HS-5 (cell line): ENCODE measurements at regions not wholly inside any gene's neighbourhood (a gene's known extent, or its start where the extent isn't known, plus 50 kb on each side); places are given as distances from the start of the nearest gene placed in this dataset.

Experiments used
- DNase-seq: peaks from one replicate; pipeline ENCODE4 v3.0.0-alpha.2; 2012; ENCODE audit warnings: low read depth

- DNase-seq: no peak
Observed at GRCh38 chr7:33728873-33729551, 176.3 kb upstream of the BMPER start.

GRCh38 chr7:33729726-33730125, 175.6 kb upstream of the BMPER start:
- no peak for DNase-seq

GRCh38 chr7:33730958-33731357, 174.4 kb upstream of the BMPER start:
- DNase-seq: no peak

GRCh38 chr7:33731912-33732311, 173.4 kb upstream of the BMPER start:
- no peak for DNase-seq

GRCh38 chr7:33732462-33732861, 172.9 kb upstream of the BMPER start:
- DNase-seq: no peak

GRCh38 chr7:33733870-33734650, 171.3 kb upstream of the BMPER start:
- DNase-seq: no peak

GRCh38 chr7:33735403-33735802, 169.9 kb upstream of the BMPER start:
- no peak for DNase-seq

GRCh38 chr7:33736521-33737221, 168.7 kb upstream of the BMPER start:
- no peak for DNase-seq

- no peak for DNase-seq
Observed at GRCh38 chr7:33738260-33738935, 166.9 kb upstream of the BMPER start.

GRCh38 chr7:33739286-33739685, 166.1 kb upstream of the BMPER start:
- DNase-seq: no peak

GRCh38 chr7:33742521-33742920, 162.8 kb upstream of the BMPER start:
- DNase-seq: no peak

- no peak for DNase-seq
Observed at GRCh38 chr7:33742999-33743587, 162.2 kb upstream of the BMPER start.

GRCh38 chr7:33743594-33743993, 161.7 kb upstream of the BMPER start:
- DNase-seq: peak; percentile 61

GRCh38 chr7:33744293-33745075, 160.9 kb upstream of the BMPER start:
- no peak for DNase-seq

- DNase-seq: no peak
Observed at GRCh38 chr7:33745934-33746333, 159.4 kb upstream of the BMPER start.

GRCh38 chr7:33748793-33749192, 156.5 kb upstream of the BMPER start:
- DNase-seq: no peak

GRCh38 chr7:33750177-33750576, 155.2 kb upstream of the BMPER start:
- DNase-seq: no peak

GRCh38 chr7:33751443-33751842, 153.9 kb upstream of the BMPER start:
- no peak for DNase-seq

GRCh38 chr7:33753881-33754525, 151.3 kb upstream of the BMPER start:
- DNase-seq: no peak
